ENCODE measurements at regions not wholly inside any gene's neighbourhood (a gene's known extent, or its start where the extent isn't known, plus 50 kb on each side); places are given as distances from the start of the nearest gene placed in this dataset.

GRCh38 chr2:81043681-81044080 is 739.1 kb upstream of the LRRTM1 start:
- H3K4me2 ChIP-seq (ENCODE audit: low read length) = no peak overlapping the region
- H3K4me3 ChIP-seq (ENCODE audit: low read length) = no peak overlapping the region
- H4K5ac ChIP-seq (ENCODE audit: low read length) = no peak overlapping the region
- no peaks in the 10 kb centered on the region for H3K27me3 ChIP-seq (ENCODE audit: insufficient read depth, low read length, poor library complexity)
- H2BK15ac ChIP-seq (replicated peaks; ENCODE audit: low read depth) = no peak overlapping the region
- no peaks in the 10 kb centered on the region for H3K36me3 ChIP-seq (ENCODE audit: control insufficient read depth, insufficient read depth, low read length)
- H2BK120ac ChIP-seq (ENCODE audit: low read depth, low read length) = no peak overlapping the region
- peak; percentile 81 for DNase-seq
- no peaks in the 10 kb centered on the region for H3K79me2 ChIP-seq (ENCODE audit: control insufficient read depth, insufficient read depth, low read length)
- H3K4me1 ChIP-seq (ENCODE audit: control insufficient read depth, low read depth, low read length) = peaks cover 3% of the 10 kb centered on the region
- no peak overlapping the region for H4K8ac ChIP-seq (ENCODE audit: low read depth, low read length)
- no peaks in the 10 kb centered on the region for H3K79me1 ChIP-seq (ENCODE audit: low read length)
- H3K27ac ChIP-seq (ENCODE audit: low read depth, low read length) = no peak overlapping the region
- no peak overlapping the region for H3K4ac ChIP-seq (ENCODE audit: low read depth, low read length)
- no peak overlapping the region for H3K9ac ChIP-seq (ENCODE audit: low read length)
- H2AK5ac ChIP-seq (ENCODE audit: low read length) = no peak overlapping the region
- no peak overlapping the region for H3K18ac ChIP-seq (ENCODE audit: low read length)
- WGBS (ENCODE audit: extremely low coverage, insufficient coverage, low lambda C conversion rate) = no CpG with 5 or more reads among the region's 1 CpG
- no peak overlapping the region for H3K23ac ChIP-seq (ENCODE audit: low read length)
- H3K56ac ChIP-seq (ENCODE audit: low read length) = no peak overlapping the region
- no peak overlapping the region for H2BK5ac ChIP-seq (ENCODE audit: low read length)

GRCh38 chr2:81007104-81007503 is 702.6 kb upstream of the LRRTM1 start:
- no peak overlapping the region for H3K4me3 ChIP-seq (ENCODE audit: low read length)
- no peaks in the 10 kb centered on the region for H3K79me2 ChIP-seq (ENCODE audit: control insufficient read depth, insufficient read depth, low read length)
- H4K5ac ChIP-seq (ENCODE audit: low read length) = no peak overlapping the region
- no peak overlapping the region for H3K27ac ChIP-seq (ENCODE audit: low read depth, low read length)
- H3K27me3 ChIP-seq (ENCODE audit: insufficient read depth, low read length, poor library complexity) = no peaks in the 10 kb centered on the region
- H3K18ac ChIP-seq (ENCODE audit: low read length) = no peak overlapping the region
- no peak overlapping the region for H2BK5ac ChIP-seq (ENCODE audit: low read length)
- H2AK5ac ChIP-seq (ENCODE audit: low read length) = no peak overlapping the region
- no peaks in the 10 kb centered on the region for H3K79me1 ChIP-seq (ENCODE audit: low read length)
- H3K9ac ChIP-seq (ENCODE audit: low read length) = no peak overlapping the region
- no peak overlapping the region for H3K56ac ChIP-seq (ENCODE audit: low read length)
- H2BK120ac ChIP-seq (ENCODE audit: low read depth, low read length) = no peak overlapping the region
- WGBS (ENCODE audit: extremely low coverage, insufficient coverage, low lambda C conversion rate) = no CpG with 5 or more reads among the region's 2 CpGs
- no peak overlapping the region for H3K23ac ChIP-seq (ENCODE audit: low read length)
- H3K36me3 ChIP-seq (ENCODE audit: control insufficient read depth, insufficient read depth, low read length) = no peaks in the 10 kb centered on the region
- peak; percentile 28 for DNase-seq
- H2BK15ac ChIP-seq (replicated peaks; ENCODE audit: low read depth) = no peak overlapping the region
- H4K8ac ChIP-seq (ENCODE audit: low read depth, low read length) = no peak overlapping the region
- no peaks in the 10 kb centered on the region for H3K4me1 ChIP-seq (ENCODE audit: control insufficient read depth, low read depth, low read length)
- H3K4ac ChIP-seq (ENCODE audit: low read depth, low read length) = no peak overlapping the region
- H3K4me2 ChIP-seq (ENCODE audit: low read length) = no peak overlapping the region

- no peak overlapping the region for H3K9ac ChIP-seq (ENCODE audit: low read length)
- no peak overlapping the region for H3K56ac ChIP-seq (ENCODE audit: low read length)
These were observed 698.4 kb upstream of the LRRTM1 start for GRCh38 chr2:81002906-81003305.

GRCh38 chr2:80987466-80987865 is 682.9 kb upstream of the LRRTM1 start:
- H2BK120ac ChIP-seq (ENCODE audit: low read depth, low read length) = no peak overlapping the region

More at GRCh38 chr2:81002906-81003305, 698.4 kb upstream of the LRRTM1 start:
- Histone ChIP-seq H3K23ac (ENCODE audit: low read length) (no peak overlapping the region), H4K5ac (ENCODE audit: low read length) (no peak overlapping the region), H3K79me2 (ENCODE audit: control insufficient read depth, insufficient read depth, low read length) (no peaks in the 10 kb centered on the region), H2BK15ac (replicated peaks; ENCODE audit: low read depth) (no peak overlapping the region), H3K4me1 (ENCODE audit: control insufficient read depth, low read depth, low read length) (no peaks in the 10 kb centered on the region), H3K27me3 (ENCODE audit: insufficient read depth, low read length, poor library complexity) (no peaks in the 10 kb centered on the region), H3K4ac (ENCODE audit: low read depth, low read length) (no peak overlapping the region), H3K79me1 (ENCODE audit: low read length) (no peaks in the 10 kb centered on the region), H2BK5ac (ENCODE audit: low read length) (no peak overlapping the region), H3K18ac (ENCODE audit: low read length) (no peak overlapping the region), H4K8ac (ENCODE audit: low read depth, low read length) (no peak overlapping the region), H2BK120ac (ENCODE audit: low read depth, low read length) (no peak overlapping the region), H3K4me2 (ENCODE audit: low read length) (no peak overlapping the region), H2AK5ac (ENCODE audit: low read length) (no peak overlapping the region), H3K4me3 (ENCODE audit: low read length) (no peak overlapping the region), H3K36me3 (ENCODE audit: control insufficient read depth, insufficient read depth, low read length) (no peaks in the 10 kb centered on the region), H3K27ac (ENCODE audit: low read depth, low read length) (no peak overlapping the region)
- DNase-seq = no peak
- no CpG with 5 or more reads among the region's 2 CpGs for WGBS (ENCODE audit: extremely low coverage, insufficient coverage, low lambda C conversion rate)

GRCh38 chr2:80969900-80970299 is 665.3 kb upstream of the LRRTM1 start:
- DNase-seq = no peak
- H3K9ac ChIP-seq (ENCODE audit: low read length) = no peak overlapping the region
- H3K27me3 ChIP-seq (ENCODE audit: insufficient read depth, low read length, poor library complexity) = no peaks in the 10 kb centered on the region
- H3K27ac ChIP-seq (ENCODE audit: low read depth, low read length) = no peak overlapping the region
- no peak overlapping the region for H4K5ac ChIP-seq (ENCODE audit: low read length)
- H3K4ac ChIP-seq (ENCODE audit: low read depth, low read length) = no peak overlapping the region
- H4K8ac ChIP-seq (ENCODE audit: low read depth, low read length) = no peak overlapping the region
- H3K4me1 ChIP-seq (ENCODE audit: control insufficient read depth, low read depth, low read length) = no peaks in the 10 kb centered on the region
- no peak overlapping the region for H3K23ac ChIP-seq (ENCODE audit: low read length)
- no peaks in the 10 kb centered on the region for H3K79me2 ChIP-seq (ENCODE audit: control insufficient read depth, insufficient read depth, low read length)
- H3K4me3 ChIP-seq (ENCODE audit: low read length) = no peak overlapping the region
- H3K79me1 ChIP-seq (ENCODE audit: low read length) = no peaks in the 10 kb centered on the region
- H2AK5ac ChIP-seq (ENCODE audit: low read length) = no peak overlapping the region
- H3K4me2 ChIP-seq (ENCODE audit: low read length) = no peak overlapping the region
- H3K36me3 ChIP-seq (ENCODE audit: control insufficient read depth, insufficient read depth, low read length) = no peaks in the 10 kb centered on the region
- H2BK5ac ChIP-seq (ENCODE audit: low read length) = no peak overlapping the region
- H2BK15ac ChIP-seq (replicated peaks; ENCODE audit: low read depth) = no peak overlapping the region
- no peak overlapping the region for H3K18ac ChIP-seq (ENCODE audit: low read length)
- H2BK120ac ChIP-seq (ENCODE audit: low read depth, low read length) = no peak overlapping the region
- H3K56ac ChIP-seq (ENCODE audit: low read length) = no peak overlapping the region

More at GRCh38 chr2:80987466-80987865, 682.9 kb upstream of the LRRTM1 start:
- H3K79me2 ChIP-seq (ENCODE audit: control insufficient read depth, insufficient read depth, low read length) = no peaks in the 10 kb centered on the region
- DNase-seq = no peak
- no peaks in the 10 kb centered on the region for H3K79me1 ChIP-seq (ENCODE audit: low read length)
- H3K4me1 ChIP-seq (ENCODE audit: control insufficient read depth, low read depth, low read length) = no peaks in the 10 kb centered on the region
- WGBS (ENCODE audit: extremely low coverage, insufficient coverage, low lambda C conversion rate) = no CpG with 5 or more reads among the region's 2 CpGs
- H3K18ac ChIP-seq (ENCODE audit: low read length) = no peak overlapping the region
- no peak overlapping the region for H4K5ac ChIP-seq (ENCODE audit: low read length)
- no peak overlapping the region for H3K9ac ChIP-seq (ENCODE audit: low read length)
- H2AK5ac ChIP-seq (ENCODE audit: low read length) = no peak overlapping the region
- H3K4me2 ChIP-seq (ENCODE audit: low read length) = no peak overlapping the region
- no peak overlapping the region for H3K4me3 ChIP-seq (ENCODE audit: low read length)
- H3K4ac ChIP-seq (ENCODE audit: low read depth, low read length) = no peak overlapping the region
- H2BK15ac ChIP-seq (replicated peaks; ENCODE audit: low read depth) = no peak overlapping the region
- no peak overlapping the region for H3K56ac ChIP-seq (ENCODE audit: low read length)
- no peak overlapping the region for H2BK5ac ChIP-seq (ENCODE audit: low read length)
- H3K27ac ChIP-seq (ENCODE audit: low read depth, low read length) = no peak overlapping the region
- no peak overlapping the region for H3K23ac ChIP-seq (ENCODE audit: low read length)
- no peak overlapping the region for H4K8ac ChIP-seq (ENCODE audit: low read depth, low read length)
- no peaks in the 10 kb centered on the region for H3K27me3 ChIP-seq (ENCODE audit: insufficient read depth, low read length, poor library complexity)
- no peaks in the 10 kb centered on the region for H3K36me3 ChIP-seq (ENCODE audit: control insufficient read depth, insufficient read depth, low read length)

GRCh38 chr2:80968450-80968849 is 663.9 kb upstream of the LRRTM1 start:
- Histone ChIP-seq H3K23ac (ENCODE audit: low read length) (no peak overlapping the region), H3K18ac (ENCODE audit: low read length) (no peak overlapping the region), H3K4ac (ENCODE audit: low read depth, low read length) (no peak overlapping the region), H3K4me1 (ENCODE audit: control insufficient read depth, low read depth, low read length) (no peaks in the 10 kb centered on the region), H3K27me3 (ENCODE audit: insufficient read depth, low read length, poor library complexity) (no peaks in the 10 kb centered on the region), H3K79me2 (ENCODE audit: control insufficient read depth, insufficient read depth, low read length) (no peaks in the 10 kb centered on the region), H3K79me1 (ENCODE audit: low read length) (no peaks in the 10 kb centered on the region), H3K27ac (ENCODE audit: low read depth, low read length) (no peak overlapping the region), H3K4me2 (ENCODE audit: low read length) (no peak overlapping the region), H2BK15ac (replicated peaks; ENCODE audit: low read depth) (no peak overlapping the region), H2AK5ac (ENCODE audit: low read length) (no peak overlapping the region), H2BK5ac (ENCODE audit: low read length) (no peak overlapping the region), H3K36me3 (ENCODE audit: control insufficient read depth, insufficient read depth, low read length) (no peaks in the 10 kb centered on the region), H3K56ac (ENCODE audit: low read length) (no peak overlapping the region), H3K4me3 (ENCODE audit: low read length) (no peak overlapping the region), H4K8ac (ENCODE audit: low read depth, low read length) (no peak overlapping the region), H4K5ac (ENCODE audit: low read length) (no peak overlapping the region), H2BK120ac (ENCODE audit: low read depth, low read length) (no peak overlapping the region), H3K9ac (ENCODE audit: low read length) (no peak overlapping the region)
- DNase-seq = peak; percentile 23
- WGBS (ENCODE audit: extremely low coverage, insufficient coverage, low lambda C conversion rate) = no CpG with 5 or more reads among the region's 3 CpGs

Measured in mesendoderm (in vitro differentiated cells).